Esophagus muscularis mucosa (tissue), 4 donors: ENCODE measurements at regions not wholly inside any gene's neighbourhood (a gene's known extent, or its start where the extent isn't known, plus 50 kb on each side); places are given as distances from the start of the nearest gene placed in this dataset.

ENCODE experiments used
- DNase-seq: peaks from one replicate; pipeline ENCODE4 v3.0.0-alpha.2; 2017; ENCODE audit errors: extremely low spot score
- H3K27ac ChIP-seq, 4 donors: fragments of 200-600 bp; sonication (generic); replicated peaks in 1 of 4; 1 replicate in 3 of 4; 2 replicates in 1 of 4; pipeline ENCODE4 v1.5.1; 2016 to 2019; ENCODE audit warnings: mild to moderate bottlenecking in 1 of 4
- H3K27me3 ChIP-seq, 4 donors: fragments of 200-600 bp; sonication (generic); one replicate each; pipeline versions ENCODE4 v1.5.1 to v1.6.0; 2016 to 2019
- H3K36me3 ChIP-seq, 4 donors: fragments of 200-600 bp; sonication (generic); one replicate each; pipeline ENCODE4 v1.5.1; 2016 to 2019
- H3K4me1 ChIP-seq, 4 donors: fragments of 200-600 bp; sonication (generic); one replicate each; pipeline ENCODE4 v1.5.1; 2016 to 2019
- H3K4me3 ChIP-seq, 4 donors: fragments of 200-600 bp; sonication (generic); 1 replicate in 2 of 4; 2 replicates in 2 of 4; pipeline ENCODE4 v1.5.1; 2016 to 2019; ENCODE audit warnings: mild to moderate bottlenecking in 4 of 4, moderate library complexity in 1 of 4
- H3K9me3 ChIP-seq, 4 donors: fragments of 200-600 bp; sonication (generic); 1 replicate in 3 of 4; 2 replicates in 1 of 4; pipeline ENCODE4 v1.5.1; 2016 to 2019
- CTCF ChIP-seq, 3 experiments: fragments of 200-600 bp in 2 of 3; fragments of 450-650 bp in 1 of 3; sonication (generic) in 2 of 3; IDR thresholded peaks; one replicate each; pipeline ENCODE4 v1.5.1; 2017 to 2019; ENCODE audit warnings: antibody characterized with exemption in 3 of 3, mild to moderate bottlenecking in 2 of 3, moderate library complexity in 1 of 3
- EP300 ChIP-seq: sonication (generic); formaldehyde crosslinking; IDR thresholded peaks from one replicate; pipeline ENCODE4 v1.6.1; 2017; ENCODE audit warnings: antibody characterized with exemption
- POLR2A ChIP-seq: fragments of 450-650 bp; IDR thresholded peaks from one replicate; pipeline ENCODE4 v1.6.1; 2017; ENCODE audit warnings: antibody characterized with exemption, moderate library complexity, mild to moderate bottlenecking, low read depth
- POLR2AphosphoS5 ChIP-seq, 2 donors: sonication (generic); formaldehyde crosslinking; IDR thresholded peaks; one replicate each; pipeline ENCODE4 v1.6.1; 2017; ENCODE audit warnings: antibody characterized with exemption in 2 of 2
- WGBS: methylation state at CpG from one replicate; pipeline ENCODE4 v1.1.5; 2018; 5-methylcytosine and 5-hydroxymethylcytosine counted together
- intact Hi-C: fragments of 100-400 bp; cut with DNase I; formaldehyde crosslinking; loops from one replicate; pipeline ENCODE4 v1.15.1; 2023

GRCh38 chr14:94922595-94923239, 152.8 kb upstream of the GSC start:
- intact Hi-C loops, result no loop called here
- no peak overlapping the region for H3K27ac ChIP-seq
- H3K36me3 ChIP-seq, result no peaks in the 10 kb centered on the region

GRCh38 chr14:94921882-94922585, 152.1 kb upstream of the GSC start:
- H3K27me3 ChIP-seq, result no peaks in the 10 kb centered on the region
- 81% methylated on average over 15 of the region's 15 CpGs for WGBS
- H3K9me3 ChIP-seq, result no peaks in the 10 kb centered on the region
- TF ChIP-seq EP300 (no peak), CTCF (IDR thresholded peaks at IDR 0.05) (no peak), POLR2AphosphoS5 (IDR thresholded peaks at IDR 0.05) (no peak), POLR2A (no peak)
- intact Hi-C loops, result no loop called here
- H3K27ac ChIP-seq, result peak overlapping the region in 2 of 4 donors; percentile 34 to 48
- H3K36me3 ChIP-seq, result no peaks in the 10 kb centered on the region
- peaks cover 0 to 9% (median 0%) of the 10 kb centered on the region in 4 donors for H3K4me1 ChIP-seq
- no peak overlapping the region for H3K4me3 ChIP-seq
- DNase-seq, result no peak

More at GRCh38 chr14:94922595-94923239, 152.8 kb upstream of the GSC start:
- no peak for TF ChIP-seq POLR2A
- TF ChIP-seq CTCF (IDR thresholded peaks at IDR 0.05), result no peak
- TF ChIP-seq POLR2AphosphoS5 (IDR thresholded peaks at IDR 0.05), result no peak
- no peak for TF ChIP-seq EP300
- Histone ChIP-seq H3K4me3 (no peak overlapping the region), H3K27me3 (no peaks in the 10 kb centered on the region), H3K9me3 (no peaks in the 10 kb centered on the region), H3K4me1 (peaks cover 0 to 9% (median 0%) of the 10 kb centered on the region in 4 donors)
- 95% methylated on average over 11 of the region's 11 CpGs for WGBS
- DNase-seq, result no peak

- Histone ChIP-seq H3K4me1 (peaks cover 0 to 9% (median 0%) of the 10 kb centered on the region in 4 donors), H3K27ac (no peak overlapping the region), H3K36me3 (no peaks in the 10 kb centered on the region), H3K27me3 (peaks cover 0 to 2% (median 0%) of the 10 kb centered on the region in 4 donors), H3K9me3 (no peaks in the 10 kb centered on the region), H3K4me3 (no peak overlapping the region)
- WGBS, result 69% methylated on average over 1 of the region's 1 CpG
- intact Hi-C loops, result no loop called here
- TF ChIP-seq CTCF (IDR thresholded peaks at IDR 0.05), result no peak
- TF ChIP-seq EP300, result no peak
- DNase-seq, result no peak
Observed at GRCh38 chr14:94921456-94921855, 151.5 kb upstream of the GSC start.

GRCh38 chr14:94919896-94920295, 150.0 kb upstream of the GSC start:
- no peak for TF ChIP-seq CTCF (IDR thresholded peaks at IDR 0.05)
- TF ChIP-seq EP300, result no peak
- no peak for TF ChIP-seq POLR2AphosphoS5 (IDR thresholded peaks at IDR 0.05)
- no peak for TF ChIP-seq POLR2A
- DNase-seq, result no peak
- no peaks in the 10 kb centered on the region for H3K36me3 ChIP-seq
- H3K27me3 ChIP-seq, result peaks cover 0 to 5% (median 0%) of the 10 kb centered on the region in 4 donors
- H3K4me1 ChIP-seq, result peaks cover 0 to 9% (median 0%) of the 10 kb centered on the region in 4 donors
- H3K27ac ChIP-seq, result no peak overlapping the region
- H3K9me3 ChIP-seq, result no peaks in the 10 kb centered on the region
- intact Hi-C loops, result no loop called here
- no peak overlapping the region for H3K4me3 ChIP-seq
- WGBS, result 91% methylated on average over 9 of the region's 9 CpGs
